ENCODE measurements at regions not wholly inside any gene's neighbourhood (a gene's known extent, or its start where the extent isn't known, plus 50 kb on each side); places are given as distances from the start of the nearest gene placed in this dataset.

DNA sequence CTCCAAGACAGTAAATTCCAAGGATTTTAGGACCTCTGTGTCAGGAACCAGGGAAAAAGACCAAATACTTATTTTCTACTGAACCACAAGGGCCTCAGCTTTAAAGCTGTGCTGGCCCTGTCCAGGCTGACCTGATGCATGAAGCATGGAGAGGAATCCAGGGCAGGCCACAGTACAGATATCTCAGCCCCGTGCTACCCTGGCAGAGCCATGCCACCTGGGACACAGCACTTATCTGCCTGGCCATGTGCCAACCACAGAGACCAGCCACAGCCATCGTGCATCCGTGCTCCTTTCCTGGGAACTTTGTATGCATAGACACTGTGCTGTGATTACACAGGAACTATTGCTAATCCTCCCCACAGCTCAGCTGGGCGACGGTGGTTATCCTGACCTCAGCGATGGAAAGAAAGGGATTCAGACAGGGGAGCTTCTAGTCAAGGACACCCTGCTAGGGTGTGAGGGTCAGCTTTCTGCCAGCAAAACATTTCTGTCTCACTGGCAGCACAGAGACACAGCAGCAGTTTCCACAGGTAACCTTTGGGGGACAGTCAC lies 687.4 kb upstream of the ID2 start:
- DNase-seq, result peak; percentile 85

DNA sequence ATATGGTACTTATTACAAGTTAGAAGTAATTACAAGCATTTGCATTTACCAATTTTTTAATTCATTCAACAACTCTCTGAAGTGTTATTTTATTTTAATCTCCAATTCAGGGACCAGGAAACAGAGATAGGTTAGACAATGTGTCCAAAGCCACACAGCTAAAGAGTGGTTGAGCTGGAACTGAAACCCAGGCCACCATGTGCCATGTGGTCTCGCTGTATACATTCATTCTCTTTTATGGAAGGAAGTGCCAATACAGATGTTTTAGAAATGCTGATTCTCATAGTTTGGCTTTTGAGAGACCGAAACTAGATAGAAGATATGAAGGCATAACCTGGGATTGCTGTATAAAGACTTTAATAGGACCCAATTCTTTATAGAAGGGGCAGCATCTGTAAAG lies 684.6 kb upstream of the ID2 start:
- no peak for DNase-seq

GRCh38 chr2:7999683-8000476 lies 682.0 kb upstream of the ID2 start:
- no peak for DNase-seq

- DNase-seq, result no peak
Measured at GRCh38 chr2:8000870-8001269, 681.0 kb upstream of the ID2 start.

DNA sequence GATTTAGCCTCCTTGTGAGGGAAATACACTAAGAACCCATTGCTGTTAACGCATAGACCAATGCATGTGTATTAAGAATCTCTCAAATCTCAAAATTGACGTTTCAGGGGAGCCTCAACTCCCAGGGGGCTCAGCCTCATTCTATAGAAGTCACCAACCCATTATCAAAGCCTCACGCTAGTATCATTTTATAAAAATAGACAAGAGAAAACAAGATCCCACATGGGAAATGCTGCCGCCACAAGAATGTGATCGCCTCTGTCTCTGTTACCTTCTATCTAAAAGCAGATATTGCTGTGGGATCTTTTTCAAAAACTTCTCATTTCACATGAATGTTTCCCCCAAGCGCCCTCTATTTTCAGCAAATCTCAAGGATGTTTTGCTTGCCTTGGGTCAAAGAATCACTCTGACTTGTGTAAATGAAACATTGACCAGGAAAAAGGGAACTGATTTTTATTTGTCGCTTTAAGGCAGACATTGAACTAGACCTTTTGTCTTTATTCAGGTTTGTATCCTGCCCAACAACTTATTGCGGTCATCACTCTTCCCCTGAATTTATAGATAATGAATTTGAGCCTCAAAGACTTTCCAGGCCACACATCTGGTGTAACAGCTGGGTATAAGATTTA lies 679.0 kb upstream of the ID2 start:
- DNase-seq, result no peak

GRCh38 chr2:8003462-8004075 lies 678.3 kb upstream of the ID2 start:
- DNase-seq, result no peak

DNA sequence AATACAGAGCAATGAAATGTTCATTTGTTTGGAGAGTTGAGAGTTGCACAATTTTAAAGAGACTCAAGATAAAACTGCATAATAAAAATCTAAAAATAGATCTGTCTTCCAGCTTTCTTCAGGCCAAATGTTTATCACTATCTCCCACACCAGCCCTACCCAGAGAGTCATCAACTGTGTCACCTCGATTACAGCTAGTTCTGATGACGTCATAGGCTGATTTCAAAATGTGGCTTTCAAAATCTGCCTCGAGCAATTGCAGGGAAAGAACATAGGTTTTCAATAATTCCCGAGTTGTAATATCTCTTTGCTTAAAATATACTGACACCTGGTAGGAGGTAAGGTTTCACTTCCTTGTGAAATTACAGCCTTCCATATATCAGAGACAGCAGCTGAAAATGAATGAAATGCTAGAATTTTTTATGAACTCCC lies 677.6 kb upstream of the ID2 start:
- DNase-seq, result no peak

DNA sequence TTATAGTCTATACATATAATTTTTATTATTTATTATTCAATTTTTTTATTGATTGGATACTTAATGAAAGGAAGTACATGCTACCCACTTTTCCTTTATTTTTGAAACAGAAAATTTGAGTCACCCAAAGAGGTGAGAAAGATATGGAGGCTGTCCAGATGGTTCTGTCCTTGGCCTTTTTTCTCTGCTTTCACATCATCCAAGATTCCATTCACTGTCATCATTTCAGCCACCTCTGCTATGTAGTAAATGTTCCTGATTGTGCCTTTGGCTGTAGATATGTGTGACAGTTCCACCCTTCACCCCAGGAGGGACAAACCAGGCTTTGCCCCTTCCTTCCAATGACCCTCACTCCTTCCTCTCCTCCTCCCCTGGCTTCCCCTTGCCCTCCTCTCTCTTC lies 675.7 kb upstream of the ID2 start:
- no peak for DNase-seq

DNA sequence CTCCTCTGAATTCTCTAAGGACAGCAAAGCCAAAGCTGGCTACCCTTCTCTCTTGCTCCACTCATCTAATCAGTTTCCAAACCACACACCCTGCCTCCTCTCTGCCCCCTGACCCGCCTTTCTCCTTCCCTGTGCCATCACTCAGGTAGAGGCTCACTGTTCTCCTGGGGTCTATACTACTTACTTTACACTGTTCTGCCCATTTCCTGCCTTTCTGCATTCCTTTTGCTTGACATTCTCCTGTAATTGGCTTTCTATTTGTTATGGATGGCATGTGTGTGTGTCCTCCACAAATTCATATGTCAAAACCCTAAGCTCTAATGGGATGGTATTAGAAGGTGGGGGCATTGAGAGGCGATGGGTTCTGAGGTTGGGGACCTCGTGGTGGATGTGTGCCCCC lies 675.2 kb upstream of the ID2 start:
- DNase-seq, result no peak

GRCh38 chr2:8009010-8009597 lies 672.8 kb upstream of the ID2 start:
- no peak for DNase-seq

DNA sequence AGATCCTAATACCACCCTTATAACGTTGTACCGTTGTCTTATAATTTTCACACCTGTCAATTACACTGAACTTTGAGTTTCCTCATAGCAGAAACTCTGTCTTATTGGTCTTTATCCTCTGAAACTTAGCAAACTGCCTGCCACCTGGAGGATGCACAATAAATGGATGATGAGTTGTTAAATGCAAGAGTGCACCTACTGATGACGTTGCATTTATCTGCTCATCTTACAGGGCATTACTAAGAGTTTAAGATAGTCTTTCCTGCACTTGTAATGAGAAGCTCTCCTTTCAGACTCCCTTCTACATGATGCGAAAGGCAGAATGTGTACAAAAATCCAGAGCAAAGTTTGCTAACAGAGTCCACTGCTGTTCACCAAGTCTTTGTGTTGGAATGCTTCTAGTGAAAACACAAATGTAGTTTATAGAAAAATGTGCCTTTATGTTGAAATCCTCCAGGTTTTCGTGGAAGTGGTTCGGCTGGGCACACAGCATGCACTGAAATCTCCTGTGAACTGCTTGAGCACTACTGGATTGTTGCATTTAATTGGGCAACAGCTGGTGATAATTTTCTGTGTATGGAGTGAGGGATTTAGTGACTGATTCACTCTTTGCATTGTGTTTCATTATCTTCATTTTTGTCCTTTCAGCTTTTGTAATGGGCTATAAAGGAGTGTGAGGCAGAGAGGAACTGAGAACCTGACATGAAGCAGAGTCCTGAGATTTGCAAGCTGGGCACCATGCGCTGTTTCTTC lies 665.8 kb upstream of the ID2 start:
- no peak for DNase-seq

DNA sequence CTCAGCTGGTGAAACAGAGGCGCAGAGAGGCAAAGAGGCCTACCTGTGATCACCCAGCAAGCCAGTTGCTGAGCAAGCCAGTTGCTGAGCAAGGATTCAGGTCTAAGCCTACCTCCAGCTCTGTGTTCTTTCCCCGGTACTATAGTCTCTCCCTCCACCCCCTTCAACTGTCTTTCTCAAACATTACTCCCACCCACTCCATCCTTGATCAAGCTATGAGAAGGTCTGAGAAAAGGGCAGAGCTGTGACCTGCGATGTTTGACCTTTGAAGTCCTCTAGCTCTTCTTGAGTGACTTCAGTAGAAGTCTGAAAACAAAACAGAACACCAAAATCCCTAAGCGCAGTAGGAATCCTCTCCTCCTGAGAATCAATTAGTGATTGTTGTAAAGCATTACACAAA lies 665.2 kb upstream of the ID2 start:
- DNase-seq, result no peak

GRCh38 chr2:8018956-8019355 lies 662.9 kb upstream of the ID2 start:
- DNase-seq, result no peak

DNA sequence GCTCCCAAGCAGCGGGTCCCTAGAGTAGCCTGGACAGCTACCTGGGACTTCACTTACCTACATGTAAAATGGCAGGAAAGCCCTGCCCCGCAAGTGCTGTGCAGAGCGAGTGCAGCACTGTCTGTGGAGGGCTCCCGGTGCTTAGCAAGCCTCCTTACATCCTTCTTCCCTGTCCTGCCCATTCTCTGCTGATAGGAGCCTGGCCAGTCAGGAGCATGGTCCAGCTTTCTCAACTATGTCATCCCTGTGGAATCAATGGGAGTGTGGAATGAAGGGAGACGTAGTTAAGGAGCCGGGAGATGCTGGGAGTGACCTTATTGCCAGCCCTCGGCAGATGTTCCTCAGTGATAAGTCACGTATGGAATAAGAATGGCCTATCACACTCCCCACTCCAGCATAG lies 661.9 kb upstream of the ID2 start:
- no peak for DNase-seq

GRCh38 chr2:8021921-8022320 lies 659.9 kb upstream of the ID2 start:
- DNase-seq, result no peak

GRCh38 chr2:8022908-8023640 lies 658.8 kb upstream of the ID2 start:
- no peak for DNase-seq

DNA sequence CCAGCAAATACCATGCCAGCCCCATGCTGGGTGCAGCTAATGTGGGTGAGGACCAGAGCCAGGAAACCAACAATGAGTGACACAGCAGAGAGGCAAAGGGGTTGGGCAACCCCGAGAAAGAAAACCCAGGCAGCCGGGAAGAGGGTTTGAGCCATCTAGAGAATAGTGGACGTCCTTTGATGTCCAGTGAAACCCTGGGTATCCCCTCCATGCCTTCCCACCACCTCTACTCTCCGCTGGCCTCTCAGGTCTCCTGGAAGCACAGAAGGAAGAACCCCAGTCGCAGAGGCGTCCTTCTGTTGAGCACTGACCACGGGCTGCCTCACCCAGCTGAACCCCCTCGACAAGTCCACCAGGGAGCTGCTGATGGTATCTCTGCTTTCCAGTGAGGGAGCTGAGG lies 657.4 kb upstream of the ID2 start:
- no peak for DNase-seq

GRCh38 chr2:8026381-8026780 lies 655.5 kb upstream of the ID2 start:
- DNase-seq, result no peak

- no peak for DNase-seq
Measured at GRCh38 chr2:8027387-8027786, 654.5 kb upstream of the ID2 start.

- no peak for DNase-seq
Measured at GRCh38 chr2:8028036-8028435, 653.8 kb upstream of the ID2 start.

GRCh38 chr2:8028436-8028835 lies 653.4 kb upstream of the ID2 start:
- no peak for DNase-seq

- no peak for DNase-seq
Measured at GRCh38 chr2:8028981-8029380, 652.9 kb upstream of the ID2 start.

All from NCI-H510A treated with DMSO at 0.1 percent for 48 hours (cell line).